Mammary epithelial cell (primary cell): ENCODE measurements at regions not wholly inside any gene's neighbourhood (a gene's known extent, or its start where the extent isn't known, plus 50 kb on each side); places are given as distances from the start of the nearest gene placed in this dataset.
"Not testable (repeated sequence)": the region's sequence is repeated elsewhere in the genome, so short reads cannot be mapped to it uniquely, and the experiment has no call there.

Experiments
- CTCF ChIP-seq, 2 donors: IDR thresholded peaks in 1 of 2; conservative IDR thresholded peaks in 1 of 2; 2 replicates each; pipeline ENCODE4 v1.5.1; 2011 to 2012; ENCODE audit warnings: inconsistent platforms in 2 of 2, low read length in 2 of 2, mild to moderate bottlenecking in 2 of 2, control low read depth in 1 of 2, low read depth in 1 of 2; ENCODE audit not compliant: insufficient read depth in 1 of 2; ENCODE audit errors: extremely low read depth in 1 of 2
- EZH2 ChIP-seq: IDR thresholded peaks from 2 replicates; pipeline ENCODE4 v1.6.1; 2012; ENCODE audit warnings: low read length, inconsistent platforms, borderline replicate concordance

DNA sequence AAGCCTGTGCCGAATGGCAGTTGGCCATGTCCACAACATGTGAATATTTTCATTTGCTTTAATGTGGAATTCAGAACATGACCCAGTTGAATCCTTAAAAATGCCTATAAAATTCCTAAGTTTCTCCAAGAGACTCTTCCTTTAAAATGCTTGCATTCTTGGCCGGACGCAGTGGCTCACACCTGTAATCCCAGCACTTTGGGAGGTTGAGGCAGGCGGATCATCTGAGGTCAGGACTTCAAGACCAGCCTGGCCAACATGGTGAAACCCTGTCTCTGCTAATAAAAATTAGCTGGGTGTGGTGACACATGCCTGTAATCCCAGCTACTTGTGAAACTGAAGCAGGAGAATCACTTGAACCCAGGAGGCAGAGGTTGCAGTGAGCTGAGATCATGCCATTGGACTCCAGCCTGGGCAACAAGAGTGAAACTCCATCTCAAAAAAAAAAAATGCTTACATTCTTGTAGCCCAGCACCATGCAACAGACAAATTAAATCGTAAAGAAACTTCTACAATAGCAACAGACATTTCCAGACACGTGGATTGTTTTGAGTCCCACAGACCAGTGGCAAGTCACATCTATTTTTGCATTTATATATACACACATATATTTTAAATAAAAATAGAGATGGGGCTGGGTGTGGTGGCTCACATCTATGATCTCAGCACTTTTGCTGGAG is 274.4 kb downstream of the GOLGA6L6 start:
- not testable (repeated sequence) for TF ChIP-seq EZH2; CTCF (conservative IDR thresholded peaks at IDR 0.05 in 1 of 2, IDR thresholded peaks at IDR 0.05 in 1 of 2; ENCODE audit: extremely low read depth in 1 of 2, insufficient read depth in 1 of 2, low read depth in 1 of 2, low read length in 2 of 2)
